ENCODE measurements at regions not wholly inside any gene's neighbourhood (a gene's known extent, or its start where the extent isn't known, plus 50 kb on each side); places are given as distances from the start of the nearest gene placed in this dataset.

DNA sequence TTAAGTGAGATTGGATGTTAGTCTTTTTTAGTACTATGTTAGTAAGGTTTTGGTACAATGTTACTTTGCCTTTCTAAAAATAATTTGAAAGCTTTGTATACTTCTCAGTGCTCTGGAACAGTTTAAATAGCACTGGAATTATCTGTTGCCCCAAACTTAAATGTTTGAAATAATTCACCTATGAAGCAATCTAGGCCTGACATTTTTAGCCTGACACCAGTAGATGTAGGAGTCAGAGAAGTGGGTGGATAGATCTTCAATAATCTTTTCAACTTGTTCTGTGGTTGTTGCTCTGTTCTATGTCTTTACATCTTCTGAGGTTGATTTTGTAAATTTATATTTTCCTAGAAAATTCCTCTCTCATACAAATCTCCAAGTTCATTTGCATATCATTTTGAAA, 103.1 kb upstream of the ADGRF1 start:
- TF ChIP-seq, protein P1, sequence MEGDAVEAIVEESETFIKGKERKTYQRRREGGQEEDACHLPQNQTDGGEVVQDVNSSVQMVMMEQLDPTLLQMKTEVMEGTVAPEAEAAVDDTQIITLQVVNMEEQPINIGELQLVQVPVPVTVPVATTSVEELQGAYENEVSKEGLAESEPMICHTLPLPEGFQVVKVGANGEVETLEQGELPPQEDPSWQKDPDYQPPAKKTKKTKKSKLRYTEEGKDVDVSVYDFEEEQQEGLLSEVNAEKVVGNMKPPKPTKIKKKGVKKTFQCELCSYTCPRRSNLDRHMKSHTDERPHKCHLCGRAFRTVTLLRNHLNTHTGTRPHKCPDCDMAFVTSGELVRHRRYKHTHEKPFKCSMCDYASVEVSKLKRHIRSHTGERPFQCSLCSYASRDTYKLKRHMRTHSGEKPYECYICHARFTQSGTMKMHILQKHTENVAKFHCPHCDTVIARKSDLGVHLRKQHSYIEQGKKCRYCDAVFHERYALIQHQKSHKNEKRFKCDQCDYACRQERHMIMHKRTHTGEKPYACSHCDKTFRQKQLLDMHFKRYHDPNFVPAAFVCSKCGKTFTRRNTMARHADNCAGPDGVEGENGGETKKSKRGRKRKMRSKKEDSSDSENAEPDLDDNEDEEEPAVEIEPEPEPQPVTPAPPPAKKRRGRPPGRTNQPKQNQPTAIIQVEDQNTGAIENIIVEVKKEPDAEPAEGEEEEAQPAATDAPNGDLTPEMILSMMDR (IDR thresholded peaks at IDR 0.05; ENCODE audit: insufficient read depth, low read length, poor library complexity, severe bottlenecking), result no peak
- no peak for TF ChIP-seq EZH2phosphoT487 (conservative IDR thresholded peaks at IDR 0.05; ENCODE audit: low read length)
